ENCODE measurements at regions not wholly inside any gene's neighbourhood (a gene's known extent, or its start where the extent isn't known, plus 50 kb on each side); places are given as distances from the start of the nearest gene placed in this dataset.

DNA sequence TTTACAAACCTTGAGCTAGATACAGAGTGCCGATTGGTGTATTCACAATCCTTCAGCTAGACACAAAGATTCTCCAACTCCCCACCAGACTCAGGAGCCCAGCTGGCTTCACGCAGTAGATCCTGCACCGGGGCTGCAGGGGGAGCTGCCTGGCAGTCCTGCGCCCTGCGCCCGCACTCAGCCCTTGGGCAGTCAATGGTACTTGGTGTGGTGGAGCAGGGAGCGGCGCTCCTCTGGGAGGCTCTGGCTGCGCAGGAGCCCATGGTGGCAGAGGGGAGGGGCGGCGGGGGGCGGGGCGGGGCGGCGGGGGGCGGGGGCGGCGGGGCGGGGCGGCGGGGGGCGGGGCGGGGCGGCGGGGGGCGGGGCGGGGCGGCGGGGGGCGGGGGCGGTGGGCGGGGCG lies 923.4 kb downstream of the SOCS6 start:
- DNase-seq = no peak

DNA sequence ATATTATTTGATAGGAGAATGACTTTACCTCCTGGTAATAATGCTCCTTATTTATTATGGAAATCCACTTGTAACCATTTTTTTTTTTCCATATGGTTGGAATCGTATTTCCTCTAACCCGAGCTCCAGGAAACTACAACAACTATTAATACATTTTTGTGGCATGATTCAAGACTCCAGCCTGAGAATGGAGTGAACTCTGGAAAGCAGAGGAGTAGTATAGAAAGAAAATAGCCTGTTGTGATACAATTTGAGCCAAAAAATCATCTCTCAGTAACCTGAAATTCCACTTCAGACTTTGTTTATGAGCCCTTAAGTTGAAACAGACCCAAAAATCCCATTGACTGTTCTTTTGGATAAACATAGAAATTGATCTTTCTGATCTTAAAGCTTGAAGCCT lies 921.1 kb downstream of the SOCS6 start:
- DNase-seq = no peak

DNA sequence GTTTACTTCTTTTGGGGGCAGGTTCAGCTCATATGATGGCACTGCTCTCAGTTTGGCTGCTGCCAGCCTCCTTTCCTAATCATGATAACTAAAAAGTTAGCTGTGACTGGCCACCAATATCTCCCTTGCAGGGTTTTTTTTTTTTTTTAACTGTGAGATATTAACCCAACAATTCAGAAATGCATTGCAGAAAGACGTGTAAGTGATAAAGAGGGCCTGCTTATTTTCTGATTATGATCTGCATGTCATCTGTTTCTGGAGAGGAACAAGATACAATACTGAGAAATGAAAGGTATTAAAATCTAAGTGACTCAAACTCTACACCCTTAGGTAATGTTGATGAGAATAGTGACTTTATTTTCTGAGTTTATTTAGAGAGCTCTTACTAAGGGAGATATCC lies 905.6 kb downstream of the SOCS6 start:
- DNase-seq = no peak

DNA sequence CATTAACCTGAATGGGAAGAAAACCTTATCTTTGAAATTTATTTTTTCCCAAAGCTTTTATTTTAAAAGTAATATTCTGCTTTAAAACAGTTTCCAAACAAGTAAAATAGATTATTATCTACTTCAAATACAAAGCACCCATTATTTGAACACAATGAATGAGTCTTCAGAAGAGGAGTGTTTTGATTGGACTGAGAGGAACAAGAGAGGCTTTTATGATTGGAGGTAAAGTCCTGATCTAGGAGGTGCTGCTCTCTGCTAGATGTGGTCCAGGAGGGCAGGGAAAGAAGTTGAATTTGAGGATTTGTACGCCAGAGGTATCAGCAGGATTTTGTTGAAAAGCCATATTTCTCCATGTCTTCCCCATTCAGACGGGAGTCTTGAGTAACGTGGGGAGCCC lies 900.7 kb downstream of the SOCS6 start:
- no peak for DNase-seq

DNA sequence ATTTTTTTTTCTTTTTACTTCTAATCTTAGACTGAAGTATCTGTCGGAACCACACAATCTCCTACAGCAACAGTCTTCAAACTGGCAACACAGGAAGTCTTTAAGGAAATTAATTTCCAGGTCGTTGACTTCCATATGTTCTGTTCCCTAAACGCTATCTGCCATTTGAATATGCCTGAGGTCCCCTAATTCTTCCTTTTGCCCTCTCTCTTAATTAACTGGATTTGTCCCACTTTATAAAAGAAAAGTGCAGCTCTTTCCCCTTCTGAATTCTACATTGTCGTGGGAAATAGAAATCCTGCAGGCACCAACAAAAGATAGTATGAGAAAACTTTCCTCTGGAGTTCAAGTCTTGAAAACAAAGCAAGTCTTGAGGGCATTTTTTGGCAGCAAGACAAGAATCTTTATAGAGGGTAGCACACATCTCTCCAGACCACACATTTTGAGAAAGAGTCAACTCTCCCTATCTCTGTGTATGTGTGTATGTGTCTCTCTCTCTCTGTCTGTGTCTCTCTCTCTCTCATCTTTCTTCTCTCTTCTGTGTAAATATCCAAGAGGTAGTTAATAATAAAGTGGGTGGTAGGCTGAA lies 879.8 kb downstream of the SOCS6 start:
- no peak for DNase-seq

DNA sequence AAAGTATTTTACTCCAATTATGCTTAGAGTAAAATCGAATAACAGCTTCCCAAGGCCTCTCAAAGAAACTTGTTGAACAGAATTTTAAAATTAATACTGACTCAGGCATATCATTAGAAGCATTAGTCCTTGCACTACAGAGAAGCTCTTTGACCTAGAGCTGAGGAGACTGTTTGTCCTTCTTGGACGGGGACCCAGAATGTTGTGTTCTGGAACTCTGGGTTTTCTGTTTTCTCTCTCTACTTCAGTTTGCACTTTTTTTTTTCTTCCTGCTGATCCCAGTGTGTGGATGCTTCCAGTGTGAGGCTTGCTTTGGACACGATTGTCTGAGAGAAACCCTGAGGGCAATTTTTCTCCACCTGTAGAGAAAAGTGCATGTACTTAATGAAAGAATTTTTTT lies 847.6 kb downstream of the SOCS6 start:
- no peak for DNase-seq

DNA sequence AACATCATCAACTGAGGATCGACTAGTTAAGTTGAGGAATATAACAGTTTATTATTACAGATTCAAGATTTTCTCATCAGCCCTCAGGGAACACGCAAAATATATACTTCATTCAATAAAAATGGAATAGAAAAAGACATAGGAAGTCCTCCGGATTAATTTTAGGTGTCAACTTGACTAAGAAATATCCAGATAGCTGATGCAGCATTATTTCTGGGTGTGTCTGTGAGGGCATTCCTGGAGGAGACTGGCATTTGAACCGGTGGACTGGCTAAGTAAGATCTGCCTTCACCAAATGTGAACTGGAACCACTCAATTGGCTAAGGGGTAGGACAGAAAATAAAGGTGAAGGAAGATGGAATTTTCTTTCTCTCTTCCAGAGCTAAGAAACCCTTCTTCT lies 845.3 kb downstream of the SOCS6 start:
- no peak for DNase-seq

DNA sequence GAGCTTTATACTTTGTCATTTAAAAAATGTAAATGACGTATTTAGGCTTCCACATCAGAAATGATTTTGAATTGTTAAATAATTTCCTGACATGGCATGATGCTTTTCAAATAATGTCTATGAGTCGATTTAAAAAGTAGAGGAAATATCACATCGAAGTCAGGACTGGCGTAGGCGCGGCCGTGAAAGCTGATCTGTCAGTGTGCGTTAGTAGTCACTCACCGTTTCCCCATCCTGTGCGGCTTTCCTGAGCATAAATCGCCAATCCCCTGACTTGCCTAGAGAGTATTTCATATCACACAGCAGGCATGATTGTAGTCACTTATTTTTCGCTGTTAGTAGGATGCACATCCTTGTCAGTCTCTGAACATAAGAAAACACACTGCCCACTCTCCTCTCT lies 843.1 kb downstream of the SOCS6 start:
- DNase-seq = no peak

DNA sequence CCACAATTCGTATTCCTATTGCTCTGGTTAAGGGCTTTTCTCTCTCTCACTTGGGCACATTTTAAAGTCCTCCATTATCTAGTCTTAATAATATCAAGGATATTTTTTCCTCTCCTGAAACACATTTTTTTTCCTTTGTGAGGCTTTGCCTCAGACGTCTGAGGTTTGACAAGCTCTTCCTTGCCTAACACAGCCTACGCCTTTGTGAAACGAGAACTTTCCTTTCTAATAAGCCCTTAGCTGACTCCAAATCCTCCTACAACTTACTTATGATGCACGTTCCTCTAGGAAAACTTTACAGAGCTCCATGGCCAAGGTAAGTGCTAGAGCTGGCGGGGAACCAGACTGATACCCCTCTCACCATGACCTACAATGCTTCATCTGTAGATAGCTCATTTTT lies 841.5 kb downstream of the SOCS6 start:
- DNase-seq = no peak

DNA sequence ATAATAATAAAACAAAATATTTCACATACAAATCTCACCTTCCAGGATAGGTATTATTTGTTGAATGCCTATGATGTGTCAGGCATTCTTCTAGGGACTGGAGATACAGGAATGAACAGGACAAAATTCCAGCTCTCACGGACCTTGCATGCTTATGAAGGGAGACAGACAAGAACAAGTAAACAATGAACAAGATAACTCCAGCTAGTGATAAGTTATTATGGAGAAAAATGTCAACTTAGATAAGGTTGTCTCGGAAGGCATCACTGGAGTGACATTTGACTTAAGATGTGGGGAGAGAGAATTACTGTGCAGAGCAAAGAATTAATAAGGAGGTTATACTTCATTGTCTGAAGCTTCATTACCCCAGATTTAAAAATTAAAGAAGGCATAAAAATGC lies 836.7 kb downstream of the SOCS6 start:
- DNase-seq = no peak

DNA sequence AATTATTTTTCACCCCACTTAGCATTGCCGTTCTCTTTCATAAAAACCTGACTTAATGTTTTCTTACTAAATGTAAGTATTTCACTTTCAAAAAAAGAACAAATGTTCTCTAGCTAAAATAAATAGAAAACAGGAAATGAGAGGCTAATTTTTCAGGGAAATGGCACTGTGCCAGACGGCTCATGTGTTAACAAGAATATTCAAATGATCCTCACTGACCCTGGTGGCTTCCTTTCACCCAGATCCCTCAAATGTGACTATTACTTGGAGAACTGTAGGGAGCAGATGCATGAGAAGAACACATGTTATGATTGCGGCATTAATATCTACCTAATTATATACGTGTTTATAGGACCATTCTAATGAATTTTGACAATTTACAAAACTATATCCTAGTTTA lies 827.7 kb downstream of the SOCS6 start:
- DNase-seq = no peak

DNA sequence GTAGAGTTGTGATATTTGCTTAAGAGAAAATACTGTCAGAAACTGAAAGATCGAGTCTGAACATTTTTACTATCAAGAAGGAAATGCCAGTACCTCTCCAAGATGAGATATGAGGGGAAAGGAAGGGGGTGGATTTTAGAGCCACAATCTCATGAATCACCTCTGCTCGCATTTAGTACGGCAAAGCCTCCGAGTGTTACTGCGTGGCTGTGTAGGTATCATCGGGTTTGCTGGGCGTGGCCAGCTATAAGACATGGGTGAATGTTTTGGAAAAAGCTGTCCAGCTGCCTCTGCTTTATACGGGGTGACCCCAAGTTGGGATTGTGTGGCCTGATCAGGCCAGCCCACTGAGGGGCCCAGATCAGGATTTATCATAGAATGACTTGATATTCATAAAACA lies 826.4 kb downstream of the SOCS6 start:
- no peak for DNase-seq

DNA sequence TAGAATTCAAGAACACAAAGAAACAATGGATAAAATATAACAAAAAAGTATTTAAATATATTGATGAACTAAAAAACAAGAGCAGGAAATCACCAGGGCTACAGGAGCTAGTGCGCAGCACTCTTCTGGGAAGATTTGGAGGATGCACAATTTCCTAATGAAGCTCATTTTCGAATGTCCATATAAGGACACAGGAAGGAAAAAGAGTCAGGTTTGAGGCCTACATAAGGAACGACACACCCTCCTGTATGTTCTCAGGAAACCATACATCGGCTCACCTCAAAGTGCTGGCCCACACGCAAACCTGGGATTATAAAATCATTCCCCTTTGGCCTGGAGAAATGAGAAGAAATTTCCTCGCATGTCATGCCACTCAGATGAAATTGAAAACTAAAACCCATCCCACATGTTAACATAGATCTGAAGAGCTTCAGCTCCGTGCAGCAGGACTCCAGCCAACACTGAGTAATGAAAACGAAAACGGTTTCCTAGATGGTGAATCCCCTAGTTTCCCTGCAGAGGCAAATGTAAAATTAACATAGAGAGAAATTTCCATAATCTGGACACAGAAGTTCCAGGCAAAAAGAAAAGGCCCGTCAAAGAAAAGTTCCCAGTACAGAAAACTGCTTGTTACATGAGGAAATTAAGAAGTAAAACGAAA lies 825.8 kb downstream of the SOCS6 start:
- DNase-seq = no peak

DNA sequence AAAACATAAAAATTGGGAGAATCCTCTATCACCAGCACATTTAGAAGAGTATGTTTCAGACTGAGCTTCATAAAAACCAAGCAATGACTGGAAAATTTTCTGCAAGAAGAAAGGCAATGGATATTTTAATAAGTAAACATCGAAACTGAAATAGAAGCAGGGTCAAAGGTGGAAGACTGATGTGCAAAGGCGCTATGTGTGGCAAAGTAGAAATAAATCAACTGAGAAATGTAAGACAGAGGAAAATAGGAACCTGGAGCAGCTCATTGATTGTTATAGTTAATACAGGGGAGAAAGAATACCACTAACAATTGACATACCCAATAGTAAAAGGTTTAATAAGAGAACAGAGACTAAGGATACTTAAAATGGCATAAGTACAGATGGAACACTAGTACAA lies 818.4 kb downstream of the SOCS6 start:
- DNase-seq = no peak

DNA sequence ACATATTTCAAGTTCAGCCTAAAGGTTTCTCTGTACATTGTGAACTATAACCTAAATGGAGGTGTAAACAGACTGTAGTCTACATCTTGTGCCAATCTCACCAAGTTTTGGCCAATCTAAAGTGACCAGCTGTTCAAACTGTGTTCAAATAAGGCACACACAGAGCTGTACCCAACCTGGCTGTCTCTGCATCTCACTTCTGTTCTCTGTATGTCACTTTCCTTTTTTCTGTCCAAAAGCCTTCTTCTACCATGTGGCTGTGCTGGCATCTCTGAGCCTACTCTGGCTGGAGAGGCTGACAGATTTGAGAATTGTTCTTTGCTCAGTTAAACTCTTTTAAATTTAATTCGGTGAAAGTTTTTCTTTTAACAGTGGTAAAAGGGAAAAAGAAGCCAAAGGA lies 817.9 kb downstream of the SOCS6 start:
- DNase-seq = no peak

DNA sequence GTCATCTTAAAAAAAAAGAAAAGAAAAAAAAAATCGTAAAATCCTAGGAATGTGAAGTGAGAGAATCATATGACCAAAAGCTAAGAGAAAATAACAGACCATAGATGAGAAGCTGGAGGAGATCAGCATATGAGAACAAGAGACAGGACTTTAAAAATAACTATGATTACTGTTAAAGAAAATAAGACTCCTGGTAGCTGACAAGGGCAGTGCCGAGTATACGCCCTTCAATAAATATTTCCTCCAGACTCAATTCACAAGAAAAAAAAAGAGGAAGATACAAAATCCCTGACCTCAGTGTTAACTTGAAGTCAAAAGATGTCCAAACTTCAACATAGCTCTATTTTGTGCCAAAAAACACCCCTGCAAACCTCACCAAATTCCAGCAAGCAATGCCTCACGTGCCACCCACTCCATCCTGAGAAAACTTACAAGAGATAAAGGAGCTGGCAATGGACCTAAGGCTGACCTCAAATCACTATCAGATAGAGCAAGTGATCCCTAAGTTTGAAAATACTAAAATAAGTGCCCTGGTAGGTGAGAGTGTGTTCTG lies 817.2 kb downstream of the SOCS6 start:
- DNase-seq = no peak

DNA sequence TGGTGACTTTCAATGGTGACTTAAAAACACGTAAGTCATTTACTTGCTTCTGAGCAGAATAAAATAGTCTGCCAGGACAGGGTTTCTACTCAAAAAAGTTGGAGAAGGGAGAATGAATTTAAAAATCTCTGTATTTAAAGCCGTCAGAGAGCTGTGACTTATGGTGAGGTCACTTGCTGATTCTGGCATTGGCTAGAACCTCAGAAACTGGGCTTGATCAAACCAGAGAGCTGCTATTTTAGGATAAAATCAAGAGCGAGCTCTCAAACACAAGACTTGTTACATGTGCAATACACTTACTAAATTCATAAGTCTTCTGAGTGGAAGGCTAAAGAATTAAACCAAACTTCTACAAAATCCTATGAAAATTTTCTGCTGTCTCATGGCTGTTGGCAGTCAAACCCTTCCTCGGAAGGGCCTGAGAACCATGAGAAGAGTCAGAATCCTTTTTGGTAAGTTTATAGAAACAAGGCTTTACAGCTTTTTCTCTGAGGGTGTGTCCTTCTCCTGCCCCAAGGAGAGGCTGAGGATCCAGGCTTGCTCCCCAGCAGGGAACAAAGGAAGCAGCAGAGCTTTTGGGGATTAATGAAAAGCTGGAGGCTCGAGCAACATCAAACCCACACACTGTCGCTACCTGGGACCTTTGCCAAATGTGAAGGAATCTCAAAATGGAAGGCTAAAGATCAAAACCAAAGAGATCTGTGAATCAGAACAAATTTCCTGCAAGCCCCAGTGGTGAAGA lies 816.4 kb downstream of the SOCS6 start:
- DNase-seq = no peak

DNA sequence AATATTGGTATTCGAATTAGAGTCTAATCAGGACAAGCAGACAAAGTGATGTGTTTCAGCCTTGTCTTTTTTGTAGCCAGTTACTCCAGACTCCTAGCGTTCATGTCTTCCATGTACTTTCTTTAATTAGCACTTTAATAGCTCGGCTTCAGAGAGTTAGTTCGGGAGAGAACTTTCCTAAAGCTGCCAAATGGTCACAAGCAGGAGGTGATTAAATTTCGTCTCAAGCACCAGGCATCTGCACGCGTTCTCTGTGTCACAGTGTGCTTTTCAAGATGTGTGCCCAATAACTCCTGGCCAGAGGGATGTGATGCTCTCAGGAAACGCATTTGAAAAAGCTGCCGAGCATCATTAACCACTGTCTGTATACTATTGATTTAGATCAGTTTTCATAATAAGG lies 790.8 kb downstream of the SOCS6 start:
- DNase-seq = no peak

DNA sequence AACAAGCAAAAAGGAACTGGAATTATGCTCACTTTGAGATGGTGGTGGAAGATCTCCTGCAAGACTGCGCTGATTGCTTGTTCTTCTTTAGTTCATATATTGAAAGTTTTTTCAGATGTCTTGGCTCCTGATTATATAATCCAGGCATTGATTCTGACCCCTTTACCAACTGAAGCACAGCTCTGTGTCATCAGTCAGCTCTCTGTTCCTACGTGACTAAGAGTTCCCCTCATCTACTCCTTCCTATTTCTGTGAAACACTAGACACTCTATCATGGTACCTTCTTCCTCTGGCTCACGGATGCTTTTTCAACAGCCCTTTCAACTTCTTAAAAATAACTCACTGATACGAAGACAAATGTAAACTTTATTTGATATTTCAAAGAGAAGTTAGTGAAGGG lies 788.6 kb downstream of the SOCS6 start:
- DNase-seq = no peak

DNA sequence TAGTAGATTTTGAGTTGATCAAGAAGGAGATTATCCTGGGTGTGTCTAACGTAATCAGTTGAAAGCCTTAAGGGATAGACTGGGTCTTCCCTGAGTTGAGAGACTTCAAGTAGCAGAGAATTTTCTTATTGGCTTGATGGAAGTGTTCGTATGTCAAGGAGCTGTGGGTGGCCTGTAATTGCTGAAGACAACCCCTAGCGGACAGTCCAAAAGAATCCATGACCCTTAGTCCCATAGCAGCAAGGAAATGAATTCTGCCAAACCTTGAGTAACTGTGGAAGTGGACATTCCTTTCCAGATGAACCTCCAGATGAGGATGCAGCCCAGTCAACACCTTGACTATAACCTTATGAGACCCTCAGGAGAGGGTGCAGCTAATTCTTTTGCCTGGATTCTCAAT lies 786.3 kb downstream of the SOCS6 start:
- no peak for DNase-seq

DNA sequence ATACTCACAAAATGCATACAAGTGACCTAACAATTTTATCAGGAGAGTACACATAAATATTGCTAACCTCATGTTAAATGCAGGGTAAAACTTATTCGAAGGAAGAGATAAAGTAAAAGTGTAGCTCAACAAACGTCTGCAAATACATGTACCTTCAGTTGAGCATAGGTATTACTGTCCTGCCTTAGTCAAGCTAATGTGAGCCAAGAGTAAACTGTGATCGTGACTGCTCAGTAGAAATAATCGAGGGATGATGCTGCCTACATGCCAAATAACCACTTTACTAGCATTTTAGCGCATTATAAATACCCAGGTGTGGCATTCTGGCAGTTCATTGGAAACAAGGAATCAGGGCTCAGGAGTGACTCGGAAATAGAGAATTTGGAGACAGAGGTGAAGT lies 779.5 kb downstream of the SOCS6 start:
- DNase-seq = no peak

DNA sequence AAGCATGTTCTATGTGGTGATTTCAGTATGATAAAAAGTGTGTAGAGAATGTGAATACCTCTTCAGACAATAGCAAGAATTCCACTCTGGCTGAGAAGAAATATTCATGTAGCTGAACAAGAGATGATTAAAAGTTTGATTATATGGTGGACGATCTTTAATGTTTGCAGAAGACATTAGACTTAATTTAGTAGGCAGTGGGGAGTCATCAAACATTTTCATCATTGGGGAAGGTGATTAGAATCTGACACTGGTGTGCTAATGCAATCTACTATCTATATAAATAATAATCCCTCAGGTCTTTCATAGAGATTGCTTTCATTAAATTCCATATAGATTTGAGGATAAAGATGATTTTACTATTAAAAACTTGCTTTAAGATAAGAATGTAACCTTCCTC lies 761.0 kb downstream of the SOCS6 start:
- DNase-seq = no peak

DNA sequence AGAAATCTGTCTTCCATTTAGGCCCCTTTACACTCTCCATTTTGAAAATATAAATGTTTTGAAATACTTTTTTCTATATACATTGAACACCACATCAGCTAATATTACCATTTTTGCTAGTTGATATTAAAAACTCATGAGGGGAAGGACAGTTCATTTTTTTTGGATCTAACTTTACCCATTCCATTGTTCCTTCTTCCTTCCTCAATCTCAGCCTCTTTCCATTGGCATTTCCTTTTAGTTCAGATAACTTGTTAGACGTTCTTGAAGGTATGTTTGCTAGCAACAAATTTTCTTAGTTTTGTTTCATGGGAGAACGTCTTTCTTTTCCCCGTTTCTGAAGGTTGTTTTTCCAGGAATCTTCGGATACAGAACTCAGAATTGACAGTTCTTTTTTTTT lies 759.0 kb downstream of the SOCS6 start:
- DNase-seq = no peak

DNA sequence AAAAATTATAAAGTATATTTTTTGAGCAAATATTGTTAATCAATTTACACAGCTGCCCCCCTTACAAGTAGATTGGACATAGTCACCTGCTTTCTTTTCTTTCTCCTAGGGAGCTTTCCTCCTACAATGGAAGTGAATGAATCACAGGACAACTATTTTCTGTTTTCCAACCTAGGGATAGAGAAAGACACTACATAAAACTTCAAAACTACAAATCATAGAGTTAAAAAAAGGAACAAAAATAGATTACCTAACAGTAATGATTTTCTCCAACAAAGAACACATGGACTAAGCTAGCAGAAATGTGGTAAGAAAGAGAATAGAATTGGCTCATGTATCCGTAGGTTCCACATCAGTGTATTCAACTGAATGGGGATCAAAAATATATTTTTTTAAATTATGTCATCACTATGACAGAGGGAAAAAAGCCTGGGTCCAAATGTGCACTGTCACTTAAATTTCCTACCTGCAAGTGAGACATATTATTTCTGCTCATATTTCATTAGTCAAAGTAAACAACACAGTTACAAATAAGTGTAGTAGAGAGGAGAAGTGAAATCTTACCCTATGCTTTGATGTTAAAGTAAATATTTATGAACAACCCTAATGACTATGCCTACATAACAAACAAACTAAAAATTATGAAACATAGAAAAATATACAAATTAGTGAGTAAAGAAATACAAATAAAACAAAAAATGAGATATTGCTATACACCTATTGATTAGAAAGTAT lies 756.7 kb downstream of the SOCS6 start:
- no peak for DNase-seq
